KMS-11 (cell line): ENCODE measurements at regions not wholly inside any gene's neighbourhood (a gene's known extent, or its start where the extent isn't known, plus 50 kb on each side); places are given as distances from the start of the nearest gene placed in this dataset.

Source experiments
- H2AFZ ChIP-seq: fragments of 200-600 bp; sonication (generic); 2 replicates; pipeline ENCODE4 v1.6.1; 2016; ENCODE audit warnings: antibody characterized with exemption, mixed run types, low read depth
- H3K27ac ChIP-seq: fragments of 200-600 bp; sonication (generic); 2 replicates; pipeline ENCODE4 v1.6.1; 2016; ENCODE audit warnings: mild to moderate bottlenecking, mixed run types
- H3K27me3 ChIP-seq: fragments of 200-600 bp; sonication (generic); 2 replicates; pipeline ENCODE4 v1.6.1; 2017; ENCODE audit warnings: mild to moderate bottlenecking, low read depth, mixed run types, moderate library complexity; ENCODE audit not compliant: insufficient read depth
- H3K36me3 ChIP-seq: fragments of 200-600 bp; sonication (generic); 2 replicates; pipeline ENCODE4 v1.6.1; 2017; ENCODE audit warnings: mild to moderate bottlenecking, mixed run types; ENCODE audit not compliant: insufficient read depth
- H3K4me1 ChIP-seq: fragments of 200-600 bp; sonication (generic); 2 replicates; pipeline ENCODE4 v1.6.1; 2016; ENCODE audit warnings: mild to moderate bottlenecking, low read depth, mixed run types; ENCODE audit not compliant: poor library complexity, severe bottlenecking
- H3K4me2 ChIP-seq: fragments of 200-600 bp; sonication (generic); 2 replicates; pipeline ENCODE4 v1.7.0; 2016; ENCODE audit warnings: mild to moderate bottlenecking, mixed run types
- H3K4me3 ChIP-seq: fragments of 200-600 bp; sonication (generic); IDR thresholded peaks from 2 replicates; pipeline ENCODE4 v1.6.1; 2017; ENCODE audit warnings: low read depth, low read length, mixed read lengths; ENCODE audit not compliant: insufficient read depth
- H3K79me2 ChIP-seq: fragments of 200-600 bp; sonication (generic); 2 replicates; pipeline ENCODE4 v1.6.1; 2016; ENCODE audit warnings: low read depth, mixed run types; ENCODE audit not compliant: insufficient read depth
- H3K9ac ChIP-seq: fragments of 200-600 bp; sonication (generic); 2 replicates; pipeline ENCODE4 v1.6.1; 2016; ENCODE audit warnings: mild to moderate bottlenecking, mixed run types
- H4K20me1 ChIP-seq: fragments of 200-600 bp; sonication (generic); 2 replicates; pipeline ENCODE4 v1.6.1; 2016; ENCODE audit warnings: mild to moderate bottlenecking, mixed run types; ENCODE audit not compliant: insufficient read depth
- CTCF ChIP-seq: fragments of 200-600 bp; sonication (generic); conservative IDR thresholded peaks from 2 replicates; pipeline ENCODE4 v1.6.1; 2017; ENCODE audit warnings: low read depth, mild to moderate bottlenecking, antibody characterized with exemption, low read length, moderate library complexity, mixed read lengths

- H3K4me1 ChIP-seq = no peaks in the 10 kb centered on the region
- H3K27me3 ChIP-seq = no peaks in the 10 kb centered on the region
- no peaks in the 10 kb centered on the region for H3K79me2 ChIP-seq
- H4K20me1 ChIP-seq = no peaks in the 10 kb centered on the region
- no peak overlapping the region for H3K9ac ChIP-seq
- no peak for TF ChIP-seq CTCF
- no peak overlapping the region for H3K27ac ChIP-seq
- no peak overlapping the region for H2AFZ ChIP-seq
- H3K4me2 ChIP-seq = no peak overlapping the region
- no peak overlapping the region for H3K4me3 ChIP-seq
- no peaks in the 10 kb centered on the region for H3K36me3 ChIP-seq
Measured at GRCh38 chr5:120771202-120771601, 307.1 kb downstream of the PRR16 start.

GRCh38 chr5:120778491-120779484 is 314.7 kb downstream of the PRR16 start:
- Histone ChIP-seq H3K36me3 (no peaks in the 10 kb centered on the region), H3K9ac (no peak overlapping the region), H3K27me3 (no peaks in the 10 kb centered on the region), H3K4me1 (no peaks in the 10 kb centered on the region), H3K4me3 (no peak overlapping the region), H2AFZ (no peak overlapping the region), H3K27ac (no peak overlapping the region), H3K79me2 (no peaks in the 10 kb centered on the region), H3K4me2 (no peak overlapping the region), H4K20me1 (no peaks in the 10 kb centered on the region)
- TF ChIP-seq CTCF = no peak

- Histone ChIP-seq H3K27me3 (no peaks in the 10 kb centered on the region), H3K4me2 (no peak overlapping the region), H3K4me1 (no peaks in the 10 kb centered on the region), H2AFZ (no peak overlapping the region), H3K79me2 (no peaks in the 10 kb centered on the region), H3K27ac (no peak overlapping the region), H3K9ac (no peak overlapping the region), H4K20me1 (no peaks in the 10 kb centered on the region), H3K36me3 (no peaks in the 10 kb centered on the region), H3K4me3 (no peak overlapping the region)
- TF ChIP-seq CTCF = no peak
Measured at GRCh38 chr5:120779674-120780073, 315.6 kb downstream of the PRR16 start.

- H2AFZ ChIP-seq = no peak overlapping the region
- H3K9ac ChIP-seq = no peak overlapping the region
- no peaks in the 10 kb centered on the region for H3K79me2 ChIP-seq
- no peaks in the 10 kb centered on the region for H4K20me1 ChIP-seq
- H3K27ac ChIP-seq = no peak overlapping the region
- no peaks in the 10 kb centered on the region for H3K36me3 ChIP-seq
- H3K4me3 ChIP-seq = no peak overlapping the region
- H3K27me3 ChIP-seq = no peaks in the 10 kb centered on the region
- no peaks in the 10 kb centered on the region for H3K4me1 ChIP-seq
- no peak overlapping the region for H3K4me2 ChIP-seq
- no peak for TF ChIP-seq CTCF
Measured at GRCh38 chr5:120788481-120788880, 324.4 kb downstream of the PRR16 start.
